ENCODE measurements at regions not wholly inside any gene's neighbourhood (a gene's known extent, or its start where the extent isn't known, plus 50 kb on each side); places are given as distances from the start of the nearest gene placed in this dataset.

DNA sequence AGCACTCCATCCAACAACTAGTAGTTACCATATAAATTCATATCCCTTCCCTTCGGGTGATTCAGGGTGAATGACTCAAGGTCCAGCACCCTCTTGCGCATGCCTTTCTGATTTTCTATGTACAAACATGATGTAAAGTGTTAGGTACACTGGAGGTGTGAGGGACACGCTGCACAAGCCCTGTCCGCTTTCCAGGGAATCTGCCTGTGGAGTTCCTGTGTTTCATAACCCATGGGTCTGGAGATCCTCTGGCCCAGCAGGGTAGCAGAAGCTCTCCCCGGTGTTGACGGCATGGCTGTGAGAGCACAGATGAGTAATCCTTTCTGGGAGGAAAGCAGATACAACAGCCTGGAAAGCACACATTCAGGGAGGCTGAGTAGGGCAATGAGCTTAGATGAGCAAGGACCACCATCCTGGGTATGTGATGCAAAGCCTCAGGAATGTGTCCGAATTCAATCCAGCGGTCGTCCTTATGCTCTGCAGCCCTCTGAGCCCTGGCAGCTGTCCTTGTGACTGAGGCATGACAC, 142.9 kb upstream of the TP63 start:
- TF ChIP-seq, protein P1, sequence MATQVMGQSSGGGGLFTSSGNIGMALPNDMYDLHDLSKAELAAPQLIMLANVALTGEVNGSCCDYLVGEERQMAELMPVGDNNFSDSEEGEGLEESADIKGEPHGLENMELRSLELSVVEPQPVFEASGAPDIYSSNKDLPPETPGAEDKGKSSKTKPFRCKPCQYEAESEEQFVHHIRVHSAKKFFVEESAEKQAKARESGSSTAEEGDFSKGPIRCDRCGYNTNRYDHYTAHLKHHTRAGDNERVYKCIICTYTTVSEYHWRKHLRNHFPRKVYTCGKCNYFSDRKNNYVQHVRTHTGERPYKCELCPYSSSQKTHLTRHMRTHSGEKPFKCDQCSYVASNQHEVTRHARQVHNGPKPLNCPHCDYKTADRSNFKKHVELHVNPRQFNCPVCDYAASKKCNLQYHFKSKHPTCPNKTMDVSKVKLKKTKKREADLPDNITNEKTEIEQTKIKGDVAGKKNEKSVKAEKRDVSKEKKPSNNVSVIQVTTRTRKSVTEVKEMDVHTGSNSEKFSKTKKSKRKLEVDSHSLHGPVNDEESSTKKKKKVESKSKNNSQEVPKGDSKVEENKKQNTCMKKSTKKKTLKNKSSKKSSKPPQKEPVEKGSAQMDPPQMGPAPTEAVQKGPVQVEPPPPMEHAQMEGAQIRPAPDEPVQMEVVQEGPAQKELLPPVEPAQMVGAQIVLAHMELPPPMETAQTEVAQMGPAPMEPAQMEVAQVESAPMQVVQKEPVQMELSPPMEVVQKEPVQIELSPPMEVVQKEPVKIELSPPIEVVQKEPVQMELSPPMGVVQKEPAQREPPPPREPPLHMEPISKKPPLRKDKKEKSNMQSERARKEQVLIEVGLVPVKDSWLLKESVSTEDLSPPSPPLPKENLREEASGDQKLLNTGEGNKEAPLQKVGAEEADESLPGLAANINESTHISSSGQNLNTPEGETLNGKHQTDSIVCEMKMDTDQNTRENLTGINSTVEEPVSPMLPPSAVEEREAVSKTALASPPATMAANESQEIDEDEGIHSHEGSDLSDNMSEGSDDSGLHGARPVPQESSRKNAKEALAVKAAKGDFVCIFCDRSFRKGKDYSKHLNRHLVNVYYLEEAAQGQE (IDR thresholded peaks at IDR 0.05; ENCODE audit: borderline replicate concordance), result no peak
- no peak for TF ChIP-seq RAD21 (conservative IDR thresholded peaks at IDR 0.05)
- no peak for TF ChIP-seq TAF1 (IDR thresholded peaks at IDR 0.05; ENCODE audit: low read depth)
